Suprapubic skin (tissue), 4 donors: ENCODE measurements at regions not wholly inside any gene's neighbourhood (a gene's known extent, or its start where the extent isn't known, plus 50 kb on each side); places are given as distances from the start of the nearest gene placed in this dataset.

Experiments used
- DNase-seq, 2 donors: peaks; one replicate each; pipeline ENCODE4 v3.0.0-alpha.2; 2019; ENCODE audit warnings: low spot score in 2 of 2
- H3K27ac ChIP-seq: fragments of 200-600 bp; sonication (generic); one replicate; pipeline ENCODE4 v1.5.1; 2019
- H3K27me3 ChIP-seq: fragments of 200-600 bp; sonication (generic); one replicate; pipeline ENCODE4 v1.5.1; 2019
- H3K36me3 ChIP-seq: fragments of 200-600 bp; sonication (generic); one replicate; pipeline ENCODE4 v1.5.1; 2019
- H3K4me1 ChIP-seq: fragments of 200-600 bp; sonication (generic); one replicate; pipeline ENCODE4 v1.5.1; 2019
- H3K4me3 ChIP-seq: fragments of 200-600 bp; sonication (generic); one replicate; pipeline ENCODE4 v1.5.1; 2019; ENCODE audit warnings: mild to moderate bottlenecking
- H3K9me3 ChIP-seq: fragments of 200-600 bp; sonication (generic); one replicate; pipeline ENCODE4 v1.5.1; 2019
- EP300 ChIP-seq: sonication (generic); formaldehyde crosslinking; IDR thresholded peaks from one replicate; pipeline ENCODE4 v1.6.1; 2017; ENCODE audit warnings: antibody characterized with exemption
- POLR2A ChIP-seq, 2 donors: fragments of 450-650 bp; IDR thresholded peaks; one replicate each; pipeline ENCODE4 v1.6.1; 2017; ENCODE audit warnings: antibody characterized with exemption in 2 of 2, mild to moderate bottlenecking in 2 of 2, moderate library complexity in 2 of 2
- POLR2AphosphoS5 ChIP-seq, 3 donors: sonication (generic); formaldehyde crosslinking; IDR thresholded peaks; one replicate each; pipeline ENCODE4 v1.6.1; 2017; ENCODE audit warnings: antibody characterized with exemption in 3 of 3
- WGBS: methylation state at CpG from one replicate; pipeline ENCODE4 v1.1.5; 2018; 5-methylcytosine and 5-hydroxymethylcytosine counted together
- TF ChIP-seq, protein P1 (sequence below), 2 donors: fragments of 200-600 bp in 1 of 2; fragments of 450-650 bp in 1 of 2; sonication (generic) in 1 of 2; IDR thresholded peaks; one replicate each; pipeline ENCODE4 v1.5.1; 2016 to 2019; ENCODE audit warnings: antibody characterized with exemption in 2 of 2, mild to moderate bottlenecking in 1 of 2, moderate library complexity in 1 of 2

DNA sequence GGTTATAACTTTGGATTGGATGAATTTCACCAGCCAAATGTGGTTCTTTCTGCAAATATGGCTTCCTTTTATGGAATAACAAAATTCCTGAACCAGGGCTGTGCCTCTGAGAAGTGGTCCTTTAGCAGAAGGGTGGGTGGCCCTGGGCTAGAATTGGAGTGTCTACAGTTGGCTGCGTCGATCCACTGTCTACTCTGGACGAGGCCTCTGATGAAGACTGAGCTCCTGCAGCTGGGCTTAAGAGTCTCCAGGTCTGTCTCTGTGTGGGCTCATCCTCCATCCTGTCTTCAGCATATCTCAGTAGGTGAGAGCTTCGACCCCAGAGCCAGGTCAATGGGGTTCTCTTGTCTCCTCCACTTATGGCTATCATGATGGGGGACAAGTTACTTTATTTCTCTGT is 166.3 kb upstream of the PMEPA1 start:
- no peak overlapping the region for H3K4me3 ChIP-seq
- no peaks in the 10 kb centered on the region for H3K9me3 ChIP-seq
- DNase-seq: no peak
- peaks cover 14% of the 10 kb centered on the region for H3K4me1 ChIP-seq
- 90% methylated on average over 4 of the region's 4 CpGs for WGBS
- no peak overlapping the region for H3K27ac ChIP-seq
- TF ChIP-seq POLR2AphosphoS5 (IDR thresholded peaks at IDR 0.05): no peak
- TF ChIP-seq EP300: no peak
- TF ChIP-seq POLR2A (IDR thresholded peaks at IDR 0.05): no peak
- TF ChIP-seq, protein P1, sequence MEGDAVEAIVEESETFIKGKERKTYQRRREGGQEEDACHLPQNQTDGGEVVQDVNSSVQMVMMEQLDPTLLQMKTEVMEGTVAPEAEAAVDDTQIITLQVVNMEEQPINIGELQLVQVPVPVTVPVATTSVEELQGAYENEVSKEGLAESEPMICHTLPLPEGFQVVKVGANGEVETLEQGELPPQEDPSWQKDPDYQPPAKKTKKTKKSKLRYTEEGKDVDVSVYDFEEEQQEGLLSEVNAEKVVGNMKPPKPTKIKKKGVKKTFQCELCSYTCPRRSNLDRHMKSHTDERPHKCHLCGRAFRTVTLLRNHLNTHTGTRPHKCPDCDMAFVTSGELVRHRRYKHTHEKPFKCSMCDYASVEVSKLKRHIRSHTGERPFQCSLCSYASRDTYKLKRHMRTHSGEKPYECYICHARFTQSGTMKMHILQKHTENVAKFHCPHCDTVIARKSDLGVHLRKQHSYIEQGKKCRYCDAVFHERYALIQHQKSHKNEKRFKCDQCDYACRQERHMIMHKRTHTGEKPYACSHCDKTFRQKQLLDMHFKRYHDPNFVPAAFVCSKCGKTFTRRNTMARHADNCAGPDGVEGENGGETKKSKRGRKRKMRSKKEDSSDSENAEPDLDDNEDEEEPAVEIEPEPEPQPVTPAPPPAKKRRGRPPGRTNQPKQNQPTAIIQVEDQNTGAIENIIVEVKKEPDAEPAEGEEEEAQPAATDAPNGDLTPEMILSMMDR (IDR thresholded peaks at IDR 0.05): no peak
- H3K27me3 ChIP-seq: no peaks in the 10 kb centered on the region
- no peaks in the 10 kb centered on the region for H3K36me3 ChIP-seq

DNA sequence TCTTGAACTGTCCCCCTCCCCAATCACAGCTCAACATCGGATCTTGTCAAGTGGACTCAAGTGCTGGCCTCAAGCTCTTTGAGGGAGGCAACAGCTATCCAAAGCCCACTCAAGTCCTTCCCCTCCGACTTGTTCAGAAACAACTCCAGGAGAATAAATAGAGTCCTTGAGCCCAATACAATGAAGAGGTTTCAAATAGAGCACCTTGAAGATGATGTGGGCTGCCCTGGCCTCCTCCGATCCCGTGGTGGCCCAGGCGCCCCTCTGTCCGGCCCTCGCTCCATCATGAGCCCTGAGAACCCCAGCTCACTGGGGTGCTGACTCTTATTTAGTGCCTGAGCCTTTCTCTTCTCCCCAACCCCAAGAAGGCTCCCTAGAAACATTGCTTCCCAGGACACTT is 164.3 kb upstream of the PMEPA1 start:
- Histone ChIP-seq H3K4me3 (no peak overlapping the region), H3K9me3 (no peaks in the 10 kb centered on the region), H3K27me3 (peaks cover 10% of the 10 kb centered on the region), H3K36me3 (no peaks in the 10 kb centered on the region), H3K4me1 (no peaks in the 10 kb centered on the region), H3K27ac (no peak overlapping the region)
- TF ChIP-seq POLR2AphosphoS5 (IDR thresholded peaks at IDR 0.05): no peak
- TF ChIP-seq EP300: no peak
- no peak for DNase-seq
- 100% methylated on average over 7 of the region's 7 CpGs for WGBS

DNA sequence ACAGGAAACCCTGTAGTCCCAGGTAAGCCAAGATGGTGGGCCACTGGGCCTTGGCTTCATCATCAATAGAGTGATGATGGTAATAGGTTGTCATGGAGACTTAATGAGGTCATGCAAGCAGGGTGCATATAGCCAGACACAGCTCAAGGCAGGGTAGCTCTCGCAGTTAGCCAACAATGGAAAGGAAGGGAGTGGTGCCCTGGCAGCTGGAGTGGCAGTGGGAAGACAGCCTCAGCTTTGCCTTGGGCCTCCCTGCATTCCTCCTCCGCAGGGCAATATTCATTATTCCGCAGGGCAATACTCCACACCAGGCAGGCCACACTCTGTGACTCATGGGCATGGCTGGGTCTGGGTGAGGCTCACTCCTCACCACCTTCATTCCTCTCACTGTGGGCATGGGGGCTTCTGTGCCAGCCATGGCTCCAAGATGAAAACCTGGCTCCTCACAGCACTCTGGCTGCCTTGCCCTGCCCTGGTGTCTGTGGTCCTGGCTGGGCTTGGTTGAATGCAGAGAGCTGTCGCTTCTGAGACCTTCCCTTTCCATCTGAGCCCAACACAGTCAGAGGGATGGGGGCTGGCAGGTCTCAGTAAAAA is 163.1 kb upstream of the PMEPA1 start:
- H3K27me3 ChIP-seq: peaks cover 18% of the 10 kb centered on the region
- no peaks in the 10 kb centered on the region for H3K4me1 ChIP-seq
- H3K36me3 ChIP-seq: no peaks in the 10 kb centered on the region
- no peak overlapping the region for H3K4me3 ChIP-seq
- no peak for DNase-seq
- WGBS: 88% methylated on average over 4 of the region's 4 CpGs
- H3K27ac ChIP-seq: no peak overlapping the region
- no peaks in the 10 kb centered on the region for H3K9me3 ChIP-seq
- TF ChIP-seq POLR2AphosphoS5 (IDR thresholded peaks at IDR 0.05) (no peak), EP300 (no peak), POLR2A (IDR thresholded peaks at IDR 0.05) (no peak)
- TF ChIP-seq, protein P1 (IDR thresholded peaks at IDR 0.05): no peak

DNA sequence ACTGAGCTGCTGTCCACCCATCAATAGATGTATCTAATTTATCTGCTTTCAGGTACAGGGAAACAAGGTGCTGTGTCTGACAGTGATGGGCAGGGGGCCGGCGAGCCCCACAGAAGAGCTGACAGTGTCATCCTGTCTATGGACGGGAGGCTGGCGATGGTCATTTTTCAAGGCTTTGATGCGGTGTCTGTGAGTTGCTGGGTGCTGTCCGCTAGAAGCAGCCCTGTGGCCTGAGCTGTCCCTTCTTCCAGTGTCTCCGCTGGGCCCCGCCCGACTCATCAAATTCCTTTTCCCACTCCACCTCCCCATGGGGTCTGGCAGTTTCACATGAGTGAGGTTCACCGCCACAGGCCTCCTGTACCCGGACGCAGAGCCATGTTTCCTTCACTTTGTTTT is 161.4 kb upstream of the PMEPA1 start:
- Histone ChIP-seq H3K36me3 (no peaks in the 10 kb centered on the region), H3K4me3 (no peak overlapping the region), H3K9me3 (no peaks in the 10 kb centered on the region), H3K27ac (no peak overlapping the region), H3K4me1 (no peaks in the 10 kb centered on the region), H3K27me3 (peaks cover 27% of the 10 kb centered on the region)
- TF ChIP-seq POLR2AphosphoS5 (IDR thresholded peaks at IDR 0.05): no peak
- TF ChIP-seq, protein P1 (IDR thresholded peaks at IDR 0.05): no peak
- no peak for TF ChIP-seq POLR2A (IDR thresholded peaks at IDR 0.05)
- TF ChIP-seq EP300: no peak
- no peak for DNase-seq
- WGBS: 95% methylated on average over 12 of the region's 12 CpGs

DNA sequence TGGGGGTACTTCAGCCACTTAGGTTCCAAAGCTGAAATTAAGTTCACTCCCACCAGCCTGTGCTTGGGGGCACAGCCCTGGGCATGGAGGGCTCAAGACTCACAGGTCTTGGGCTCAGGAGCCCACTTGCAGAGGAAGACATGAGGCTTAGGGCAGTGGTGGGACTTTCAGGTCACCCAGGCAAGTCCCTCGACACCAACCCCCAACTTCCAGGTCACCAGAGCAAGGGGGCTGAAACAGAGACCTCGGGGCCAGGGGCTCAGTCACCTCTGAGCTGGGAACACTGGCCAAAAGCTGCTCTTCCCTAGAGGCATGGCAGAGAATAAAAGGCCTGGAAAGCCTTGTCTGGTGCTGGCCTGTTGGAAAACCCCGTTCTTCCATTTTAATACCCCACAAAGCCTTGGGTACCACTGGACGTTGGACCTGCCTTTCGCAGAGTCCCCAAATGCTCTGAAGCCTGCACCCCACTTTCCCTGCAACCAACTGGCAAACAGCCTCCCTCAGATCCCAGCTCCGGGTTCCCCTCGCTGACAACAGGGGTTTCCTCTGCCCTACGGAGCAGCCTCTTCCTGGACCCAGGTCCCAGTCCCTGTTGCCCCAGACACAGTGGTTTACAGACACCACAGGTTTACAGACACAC is 160.9 kb upstream of the PMEPA1 start:
- H3K27me3 ChIP-seq: peaks cover 27% of the 10 kb centered on the region
- DNase-seq: no peak
- no peaks in the 10 kb centered on the region for H3K9me3 ChIP-seq
- TF ChIP-seq POLR2AphosphoS5 (IDR thresholded peaks at IDR 0.05) (no peak), EP300 (no peak), POLR2A (IDR thresholded peaks at IDR 0.05) (no peak)
- TF ChIP-seq, protein P1 (IDR thresholded peaks at IDR 0.05): no peak
- whole genome bisulfite sequencing: 96% methylated on average over 6 of the region's 8 CpGs
- no peak overlapping the region for H3K27ac ChIP-seq
- H3K36me3 ChIP-seq: no peaks in the 10 kb centered on the region
- no peak overlapping the region for H3K4me3 ChIP-seq
- H3K4me1 ChIP-seq: no peaks in the 10 kb centered on the region
